ENCODE measurements at regions not wholly inside any gene's neighbourhood (a gene's known extent, or its start where the extent isn't known, plus 50 kb on each side); places are given as distances from the start of the nearest gene placed in this dataset.

GRCh38 chr5:126301056-126301455 lies 122.2 kb upstream of the GRAMD2B start:
- no peaks in the 10 kb centered on the region for H3K27me3 ChIP-seq
- no peaks in the 10 kb centered on the region for H3K9me3 ChIP-seq
- 84% methylated on average over 3 of the region's 3 CpGs for WGBS
- DNase-seq (ENCODE audit: low spot score in 2 of 2), result no peak
- H3K4me1 ChIP-seq, result no peaks in the 10 kb centered on the region
- TF ChIP-seq POLR2A (IDR thresholded peaks at IDR 0.05) (no peak), EP300 (IDR thresholded peaks at IDR 0.05) (no peak), POLR2AphosphoS5 (IDR thresholded peaks at IDR 0.05) (no peak), CTCF (IDR thresholded peaks at IDR 0.05) (no peak)
- H3K4me3 ChIP-seq, result no peak overlapping the region
- H3K36me3 ChIP-seq, result no peaks in the 10 kb centered on the region
- H3K27ac ChIP-seq, result no peak overlapping the region

GRCh38 chr5:126309860-126310259 lies 113.3 kb upstream of the GRAMD2B start:
- H3K27me3 ChIP-seq, result no peaks in the 10 kb centered on the region
- DNase-seq (ENCODE audit: low spot score in 2 of 2), result no peak
- H3K4me3 ChIP-seq, result no peak overlapping the region
- H3K4me1 ChIP-seq, result no peaks in the 10 kb centered on the region
- H3K36me3 ChIP-seq, result no peaks in the 10 kb centered on the region
- no peaks in the 10 kb centered on the region for H3K9me3 ChIP-seq
- no peak overlapping the region for H3K27ac ChIP-seq
- TF ChIP-seq CTCF (IDR thresholded peaks at IDR 0.05) (no peak), POLR2A (IDR thresholded peaks at IDR 0.05) (no peak), POLR2AphosphoS5 (IDR thresholded peaks at IDR 0.05) (no peak), EP300 (IDR thresholded peaks at IDR 0.05) (no peak)

- no peak for TF ChIP-seq POLR2A (IDR thresholded peaks at IDR 0.05)
- no peak for TF ChIP-seq EP300 (IDR thresholded peaks at IDR 0.05)
- TF ChIP-seq CTCF (IDR thresholded peaks at IDR 0.05), result no peak
- no peak for TF ChIP-seq POLR2AphosphoS5 (IDR thresholded peaks at IDR 0.05)
- Histone ChIP-seq H3K36me3 (no peaks in the 10 kb centered on the region), H3K4me1 (no peaks in the 10 kb centered on the region), H3K27me3 (no peaks in the 10 kb centered on the region), H3K27ac (no peak overlapping the region), H3K4me3 (no peak overlapping the region), H3K9me3 (no peaks in the 10 kb centered on the region)
- 82% methylated on average over 2 of the region's 2 CpGs for WGBS
- DNase-seq (ENCODE audit: low spot score in 2 of 2), result no peak
Measured at GRCh38 chr5:126311766-126312165, 111.4 kb upstream of the GRAMD2B start.

GRCh38 chr5:126315341-126315740 lies 107.9 kb upstream of the GRAMD2B start:
- Histone ChIP-seq H3K4me1 (no peaks in the 10 kb centered on the region), H3K4me3 (no peak overlapping the region), H3K27me3 (no peaks in the 10 kb centered on the region), H3K27ac (no peak overlapping the region), H3K9me3 (no peaks in the 10 kb centered on the region), H3K36me3 (no peaks in the 10 kb centered on the region)
- no peak for TF ChIP-seq EP300 (IDR thresholded peaks at IDR 0.05)
- 82% methylated on average over 3 of the region's 3 CpGs for WGBS
- DNase-seq (ENCODE audit: low spot score in 2 of 2), result no peak

- 84% methylated on average over 1 of the region's 1 CpG for WGBS
Measured at GRCh38 chr5:126332326-126332725, 90.9 kb upstream of the GRAMD2B start.

More at GRCh38 chr5:126332326-126332725, 90.9 kb upstream of the GRAMD2B start:
- Histone ChIP-seq H3K4me1 (no peaks in the 10 kb centered on the region), H3K9me3 (no peaks in the 10 kb centered on the region), H3K36me3 (no peaks in the 10 kb centered on the region), H3K27me3 (no peaks in the 10 kb centered on the region), H3K27ac (no peak overlapping the region), H3K4me3 (no peak overlapping the region)
- DNase-seq (ENCODE audit: low spot score in 2 of 2), result no peak
- no peak for TF ChIP-seq CTCF (IDR thresholded peaks at IDR 0.05)
- TF ChIP-seq POLR2AphosphoS5 (IDR thresholded peaks at IDR 0.05), result no peak
- no peak for TF ChIP-seq POLR2A (IDR thresholded peaks at IDR 0.05)
- TF ChIP-seq EP300 (IDR thresholded peaks at IDR 0.05), result no peak

Measured in suprapubic skin (tissue), 4 donors.